Medulla oblongata (tissue), 1 donor: ENCODE measurements at regions not wholly inside any gene's neighbourhood (a gene's known extent, or its start where the extent isn't known, plus 50 kb on each side); places are given as distances from the start of the nearest gene placed in this dataset.
"Not testable (repeated sequence)": the region's sequence is repeated elsewhere in the genome, so short reads cannot be mapped to it uniquely, and the experiment has no call there.

Experiments
- DNase-seq: peaks from one replicate; pipeline ENCODE4 v3.0.0-alpha.2; 2015; ENCODE audit errors: extremely low spot score

DNA sequence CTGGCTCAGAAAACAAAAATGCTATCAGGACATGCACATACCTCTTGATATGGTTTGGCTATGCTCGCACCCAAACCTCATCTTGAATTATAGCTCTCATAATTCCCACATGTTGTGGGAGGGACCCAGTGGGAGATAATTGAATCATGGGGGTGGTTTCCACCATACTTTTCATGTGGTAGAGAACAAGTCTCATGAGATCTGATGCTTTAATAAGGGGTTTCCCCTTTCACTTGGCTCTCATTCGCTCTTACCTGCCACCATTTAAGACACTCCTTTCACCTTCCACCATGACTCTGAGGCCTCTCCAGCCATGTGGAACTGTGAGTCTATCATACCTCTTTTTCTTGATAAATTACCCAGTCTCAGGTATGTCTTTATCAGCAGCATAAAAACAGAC is 958.6 kb downstream of the TRAM1L1 start:
- no peak for DNase-seq

- DNase-seq, result no peak
Observed at GRCh38 chr4:116122124-116122523, 963.3 kb downstream of the TRAM1L1 start.

DNA sequence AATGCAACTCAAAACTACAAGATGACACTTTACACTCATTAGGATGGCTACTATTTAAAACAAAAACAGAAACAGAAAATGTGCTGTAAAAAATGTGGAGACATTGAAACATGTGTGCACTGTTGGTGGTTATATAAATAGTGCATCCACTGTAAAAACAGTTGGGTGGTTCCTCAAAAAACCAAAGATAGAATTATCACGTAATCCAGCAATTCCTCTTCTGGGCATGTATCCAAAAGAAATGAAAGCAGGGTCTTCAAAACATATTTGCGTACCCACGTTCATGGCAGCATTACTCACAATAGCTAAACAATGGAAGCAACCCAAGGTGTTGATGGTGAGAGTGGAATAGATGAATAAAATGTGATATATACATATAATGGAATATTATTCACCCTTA is 967.2 kb downstream of the TRAM1L1 start:
- no peak for DNase-seq

DNA sequence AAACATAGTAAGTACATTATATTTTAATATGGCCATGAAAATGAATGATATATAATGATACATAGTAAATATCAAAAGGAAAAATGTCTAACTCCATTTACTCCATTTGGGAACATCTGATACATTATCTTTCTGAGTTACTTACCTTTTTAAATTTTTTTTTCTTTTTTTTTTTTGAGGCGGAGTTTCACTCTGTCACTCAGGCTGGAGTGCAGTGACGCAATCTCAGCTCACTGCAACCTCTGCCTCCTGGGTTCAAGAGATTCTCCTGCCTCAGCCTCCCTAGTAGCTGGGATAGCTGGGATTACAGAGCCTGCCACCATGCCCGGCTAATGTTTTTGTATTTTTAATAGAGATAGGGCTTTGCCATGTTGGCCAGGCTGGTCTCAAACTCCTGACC is 972.5 kb downstream of the TRAM1L1 start:
- DNase-seq, result not testable (repeated sequence)

GRCh38 chr4:116110713-116111112 is 974.7 kb downstream of the TRAM1L1 start:
- DNase-seq, result no peak

DNA sequence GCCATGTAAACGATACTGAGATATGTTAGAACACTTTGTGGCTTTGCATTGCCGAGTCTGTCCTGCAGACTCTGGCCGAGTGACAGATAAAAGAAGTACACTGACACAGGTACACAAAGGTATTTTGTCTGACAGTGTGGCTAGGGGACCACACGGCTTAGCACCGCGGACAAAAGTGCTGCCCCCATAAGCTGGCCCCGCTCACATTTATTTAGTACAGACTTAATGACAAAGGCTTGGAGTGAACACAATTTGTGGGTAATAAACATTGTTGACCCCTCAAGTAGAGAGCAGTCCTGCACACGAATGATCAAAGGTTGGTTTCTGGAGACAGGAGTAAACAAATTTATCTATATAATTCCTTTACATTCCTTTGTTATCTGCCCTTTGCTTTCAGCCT is 976.8 kb downstream of the TRAM1L1 start:
- DNase-seq, result no peak

GRCh38 chr4:116101321-116101720 is 984.1 kb downstream of the TRAM1L1 start:
- DNase-seq, result no peak

DNA sequence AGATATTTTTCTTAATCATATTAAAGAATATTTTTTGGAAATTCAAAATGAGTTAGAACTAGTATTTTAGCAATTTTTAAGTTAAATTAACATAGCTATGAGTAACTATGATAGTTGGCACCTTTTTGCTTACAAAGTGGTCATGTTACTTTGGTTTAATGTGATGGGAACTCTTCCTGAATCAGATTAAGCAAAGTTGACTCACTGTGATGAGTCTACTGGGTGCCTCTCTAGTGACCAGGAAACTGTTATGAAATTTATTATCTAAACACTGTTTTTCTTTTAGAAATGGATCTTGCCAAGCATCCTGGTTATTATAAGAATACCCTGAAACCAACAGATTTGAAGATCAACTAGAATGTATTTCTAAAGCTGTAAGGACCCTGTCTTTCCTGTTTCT is 985.8 kb downstream of the TRAM1L1 start:
- no peak for DNase-seq

- DNase-seq, result not testable (repeated sequence)
Observed at GRCh38 chr4:116097353-116097752, 983.9 kb upstream of the NDST4 start.

DNA sequence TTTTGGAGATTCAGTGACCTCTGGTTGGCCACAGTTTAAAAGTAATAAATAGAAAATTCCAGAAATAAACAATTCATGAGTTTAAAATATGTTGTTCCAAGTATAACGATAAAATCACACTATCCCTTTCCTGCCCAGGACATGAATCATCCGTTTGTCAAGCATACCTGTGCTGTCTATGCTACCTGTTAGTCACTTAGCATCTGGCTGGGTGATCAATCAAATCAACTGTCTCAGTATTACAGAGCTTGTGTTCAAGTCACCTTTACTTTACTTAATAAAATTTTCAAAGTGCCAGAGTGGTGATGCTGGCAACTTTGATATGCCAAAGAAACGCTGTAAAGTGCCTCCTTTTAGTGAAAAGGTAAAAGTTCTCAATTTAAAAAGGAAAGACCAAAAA is 979.5 kb upstream of the NDST4 start:
- DNase-seq, result no peak

- DNase-seq, result no peak
Observed at GRCh38 chr4:116088771-116089170, 975.4 kb upstream of the NDST4 start.

DNA sequence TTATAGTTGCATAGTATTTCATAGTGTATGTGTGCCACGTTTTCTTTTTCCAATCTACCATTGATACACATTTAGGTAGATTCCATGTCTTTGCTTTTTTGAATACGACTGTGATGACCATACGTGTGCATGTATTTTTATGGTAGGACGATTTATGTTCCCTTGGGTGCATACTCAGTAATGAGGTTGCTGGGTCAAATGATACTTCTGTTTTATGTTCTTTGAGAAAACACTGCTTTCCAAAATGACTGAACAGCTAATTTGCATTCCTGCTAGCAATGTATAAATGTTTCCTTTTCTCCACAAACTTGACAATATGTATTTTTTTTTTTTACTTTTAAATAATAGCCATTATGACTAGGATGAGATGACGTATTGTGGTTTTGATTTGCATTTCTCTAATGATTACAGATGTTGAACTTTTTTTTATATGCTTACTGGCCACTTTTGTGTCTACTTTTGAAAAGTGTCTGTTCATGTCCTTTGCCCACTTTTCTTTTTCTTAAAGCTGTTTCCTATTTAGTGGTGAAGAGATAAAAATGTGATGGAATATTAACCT is 969.5 kb upstream of the NDST4 start:
- no peak for DNase-seq

- DNase-seq, result no peak
Observed at GRCh38 chr4:116073051-116073450, 959.6 kb upstream of the NDST4 start.

DNA sequence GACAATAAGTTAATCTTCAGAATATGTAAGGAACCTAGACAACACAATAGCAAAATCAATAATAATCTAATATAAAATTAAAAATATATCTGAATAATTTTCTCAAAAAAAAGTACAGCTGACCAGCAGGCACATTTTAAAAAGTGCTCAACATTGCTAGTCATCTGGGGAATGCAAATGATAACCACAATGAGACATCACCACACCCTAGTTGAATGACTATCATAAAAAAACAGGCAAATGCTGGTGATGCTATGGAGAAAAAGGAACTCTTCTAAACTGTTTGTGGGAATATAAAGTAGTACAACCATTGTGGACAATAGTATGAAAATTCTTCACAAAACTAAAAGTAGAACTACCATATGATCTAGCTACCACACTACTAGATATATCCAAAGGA is 956.9 kb upstream of the NDST4 start:
- DNase-seq, result no peak

DNA sequence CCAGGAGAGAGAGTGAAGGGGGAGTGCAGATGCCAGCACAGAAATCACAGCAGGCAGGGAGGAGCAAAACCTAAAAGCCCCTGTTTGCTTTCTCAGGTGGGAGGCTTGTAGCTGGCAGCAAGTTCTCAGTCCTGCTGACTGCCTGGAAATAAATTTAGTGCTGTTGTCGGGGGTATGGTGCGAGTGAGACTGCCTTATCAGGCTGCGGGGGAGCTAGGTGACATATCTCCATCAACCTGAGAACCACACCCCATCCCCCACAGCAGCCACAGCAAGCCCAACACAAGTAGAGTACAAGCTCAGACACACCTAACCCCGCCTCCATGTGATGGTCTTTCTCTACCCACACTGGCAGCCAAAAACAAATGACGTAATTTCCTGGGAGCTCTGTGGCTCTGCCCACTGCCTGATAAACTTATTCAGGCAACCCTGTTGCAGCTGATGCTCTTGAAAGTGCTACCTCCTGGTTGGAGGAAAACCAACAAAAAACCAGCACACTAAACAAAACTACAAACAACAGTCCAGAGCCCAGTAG is 953.4 kb upstream of the NDST4 start:
- DNase-seq, result no peak

- DNase-seq, result no peak
Observed at GRCh38 chr4:116064331-116064730, 950.9 kb upstream of the NDST4 start.

DNA sequence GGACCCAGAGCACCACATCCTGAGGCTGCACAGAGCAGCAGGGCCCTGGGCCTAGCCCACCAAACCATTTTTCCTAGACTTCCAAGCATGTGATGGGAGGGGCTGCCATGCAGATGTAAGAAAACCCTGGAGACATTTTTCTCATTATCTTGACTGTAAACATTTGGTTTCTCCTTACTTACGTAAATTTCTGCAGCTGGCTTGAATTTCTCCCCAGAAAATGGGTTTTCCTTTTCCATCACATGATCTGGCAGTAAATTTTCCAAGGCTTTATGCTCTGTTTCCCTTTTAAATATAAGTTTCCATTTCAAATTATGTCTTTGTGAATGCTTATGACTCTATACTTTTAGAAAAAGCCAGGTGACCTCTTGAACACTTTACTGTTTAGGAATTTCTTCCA is 945.9 kb upstream of the NDST4 start:
- DNase-seq, result no peak

DNA sequence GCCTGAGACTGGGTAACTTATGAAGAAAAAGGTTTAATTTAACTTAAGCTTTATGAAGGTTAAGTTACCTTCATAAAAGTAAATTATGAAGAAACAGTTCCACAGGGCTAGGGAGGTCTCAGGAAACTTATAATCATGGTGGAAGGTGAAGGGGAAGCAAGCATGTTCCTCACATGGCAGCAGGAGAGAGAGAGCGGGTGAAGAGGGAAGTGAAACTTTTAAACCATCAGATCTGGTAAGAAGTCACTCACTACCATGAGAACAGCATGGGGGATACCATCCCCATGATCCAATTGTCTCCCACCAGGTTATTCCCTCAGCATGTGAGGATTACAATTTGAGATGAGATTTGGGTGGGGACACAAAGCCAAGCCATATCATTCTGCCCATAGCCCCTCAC is 944.7 kb upstream of the NDST4 start:
- DNase-seq, result no peak

- DNase-seq, result no peak
Observed at GRCh38 chr4:116055857-116056827, 942.7 kb upstream of the NDST4 start.

GRCh38 chr4:116027311-116027710 is 913.9 kb upstream of the NDST4 start:
- DNase-seq, result no peak

DNA sequence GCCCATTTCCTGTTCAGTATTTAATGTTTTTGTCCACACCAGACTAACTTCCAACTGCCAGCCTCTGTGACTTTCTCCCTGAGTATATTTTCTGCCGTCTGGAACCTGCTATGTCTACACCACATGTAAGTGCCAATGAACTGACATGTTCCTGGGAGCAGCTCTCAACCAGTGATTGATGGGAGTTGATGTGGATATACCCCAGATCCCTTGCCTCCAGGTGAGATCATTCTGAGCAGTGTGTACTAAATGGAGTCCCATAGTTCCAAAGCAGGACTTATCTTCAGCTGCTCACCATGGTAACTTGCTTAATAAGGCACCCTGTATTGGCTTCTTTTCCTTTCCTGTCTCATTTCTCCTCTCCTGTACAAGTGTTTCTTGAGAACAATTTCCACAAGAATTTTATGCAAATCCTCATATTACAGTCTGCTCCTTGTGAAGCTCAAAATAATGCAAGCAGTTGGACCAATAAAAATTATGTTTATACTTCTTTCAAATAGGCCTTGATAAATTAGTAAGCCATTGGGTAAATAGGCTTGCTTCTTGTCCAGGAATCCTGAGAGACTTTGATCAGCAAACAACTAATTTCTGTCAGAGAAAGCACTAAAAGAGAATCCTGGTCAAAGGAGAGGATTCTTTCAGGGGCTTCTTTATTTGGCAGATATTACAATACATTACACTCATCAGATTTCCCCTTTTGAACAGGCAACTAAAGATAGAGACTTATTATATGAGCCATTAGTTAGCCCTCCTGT is 911.7 kb upstream of the NDST4 start:
- no peak for DNase-seq

GRCh38 chr4:116023049-116023448 is 909.6 kb upstream of the NDST4 start:
- DNase-seq, result no peak
